Muscle of arm (tissue), 1 donor: ENCODE measurements at regions not wholly inside any gene's neighbourhood (a gene's known extent, or its start where the extent isn't known, plus 50 kb on each side); places are given as distances from the start of the nearest gene placed in this dataset.

Experiments used
- DNase-seq: peaks from one replicate; pipeline ENCODE4 v3.0.0-alpha.2; 2013

DNA sequence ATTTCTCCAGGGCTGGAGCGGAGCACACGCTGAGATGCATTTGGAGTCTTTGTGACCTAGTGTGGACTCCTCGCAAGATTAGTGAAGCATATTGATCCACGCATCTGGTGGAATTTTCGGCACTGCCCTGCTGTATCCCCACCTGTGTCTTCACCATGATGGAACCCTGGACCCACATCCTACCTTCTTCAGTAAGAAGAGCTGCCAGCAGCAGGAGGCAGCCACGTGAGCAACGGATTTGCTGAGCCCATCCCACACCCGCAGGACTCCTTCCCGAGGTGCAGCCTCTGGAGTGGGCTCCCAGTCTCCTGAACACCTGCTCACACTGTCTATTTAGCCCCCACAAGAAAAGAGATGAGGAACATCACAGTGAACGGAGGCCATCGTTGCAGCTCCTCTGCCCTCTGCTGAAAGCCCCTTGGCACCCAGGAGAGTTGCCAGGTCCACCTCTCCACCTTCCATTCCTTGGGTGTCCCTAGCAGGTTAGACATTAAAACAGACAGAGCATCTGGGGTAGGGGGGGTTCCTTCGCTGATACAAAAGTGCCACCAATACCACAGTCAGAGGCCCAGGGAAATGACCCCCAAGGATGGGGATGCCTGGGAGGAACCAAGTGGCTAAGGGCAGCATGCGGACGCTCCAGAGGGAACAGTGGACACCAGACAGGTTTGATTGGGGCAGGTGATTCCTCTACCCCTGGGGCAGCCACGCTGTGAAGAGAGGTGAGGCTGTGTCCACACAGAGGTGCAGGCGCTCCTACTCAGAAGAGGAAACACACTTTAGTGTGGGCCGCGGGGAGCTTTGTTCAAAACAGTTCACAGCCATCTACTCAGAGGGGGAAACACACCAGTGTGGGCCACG is 302.8 kb upstream of the SALL3 start:
- DNase-seq, result no peak

DNA sequence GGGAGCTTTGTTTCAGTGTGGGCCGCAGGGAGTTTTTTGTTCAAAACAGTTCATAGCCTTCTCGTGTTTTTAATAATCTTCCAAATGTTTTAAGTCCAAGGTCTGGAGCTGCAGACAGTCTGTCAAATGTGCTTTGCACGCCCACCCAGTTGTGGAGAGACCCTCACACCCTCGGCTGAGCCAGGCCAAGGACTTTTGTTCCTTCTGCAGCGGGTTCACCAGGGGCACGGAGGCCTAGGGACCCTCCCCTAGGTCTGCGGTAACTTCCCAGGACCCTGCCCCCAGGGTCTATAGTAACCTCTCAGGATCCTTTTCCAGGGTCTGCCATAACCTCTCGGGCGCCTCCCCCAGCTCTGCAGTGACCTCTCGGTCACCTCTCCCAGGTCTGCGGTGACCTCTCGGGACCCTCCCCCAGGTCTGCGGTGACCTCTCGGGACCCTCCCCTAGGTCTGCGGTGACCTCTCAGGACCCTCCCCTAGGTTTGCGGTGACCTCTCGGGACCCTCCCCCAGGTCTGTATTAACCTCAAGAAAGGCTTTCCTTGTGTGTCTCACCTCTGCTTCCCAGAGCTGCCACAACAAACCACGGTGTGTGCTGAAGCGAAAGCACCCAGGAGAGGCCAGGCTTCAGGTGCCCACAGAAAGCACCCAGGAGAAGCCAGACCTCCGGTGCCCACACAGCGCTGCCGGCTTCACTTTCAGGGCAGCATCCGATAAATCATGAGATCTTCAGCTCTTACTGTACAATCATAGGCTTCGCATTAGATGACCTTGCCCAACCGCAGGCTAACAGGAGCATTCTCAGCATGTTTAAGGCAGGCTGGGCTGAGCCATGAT is 301.9 kb upstream of the SALL3 start:
- DNase-seq, result no peak

DNA sequence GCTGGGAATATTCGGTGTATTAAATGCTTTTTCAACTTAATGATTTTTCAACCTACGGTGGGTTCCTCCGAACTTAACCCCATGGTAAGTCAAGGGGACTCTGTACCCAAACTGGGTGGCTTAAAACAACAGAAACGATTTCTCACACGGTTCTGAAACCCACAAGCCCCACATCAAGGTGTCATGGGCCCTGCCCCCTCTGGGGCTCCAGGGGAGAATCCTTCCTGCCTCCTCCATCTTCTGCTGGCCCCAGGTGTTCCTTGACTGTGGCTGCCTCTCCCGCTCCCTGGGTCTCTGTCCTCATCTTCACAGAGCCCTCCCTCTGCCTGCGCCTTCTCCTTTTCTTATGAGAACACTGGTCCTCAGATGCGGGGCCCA is 301.3 kb upstream of the SALL3 start:
- DNase-seq, result no peak

DNA sequence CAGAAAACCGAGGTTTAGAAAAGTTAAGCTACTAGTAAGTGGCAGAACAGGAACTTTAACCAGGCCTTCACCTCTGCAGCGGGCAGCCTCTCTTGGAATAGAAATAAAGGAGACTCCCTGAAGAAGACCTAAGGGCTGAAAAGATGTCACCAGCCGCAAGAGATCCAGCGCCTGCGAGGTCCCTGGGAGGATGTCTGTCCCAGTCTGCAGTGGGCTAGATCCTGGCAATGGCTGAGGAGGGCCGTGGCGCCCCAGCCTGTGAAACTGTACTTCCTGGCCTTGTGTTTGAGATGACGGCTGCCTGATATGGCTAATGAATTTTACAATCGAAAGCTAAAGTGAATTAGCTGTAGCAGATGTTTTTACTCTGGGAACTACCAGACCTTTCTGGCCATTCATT is 300.6 kb upstream of the SALL3 start:
- no peak for DNase-seq

DNA sequence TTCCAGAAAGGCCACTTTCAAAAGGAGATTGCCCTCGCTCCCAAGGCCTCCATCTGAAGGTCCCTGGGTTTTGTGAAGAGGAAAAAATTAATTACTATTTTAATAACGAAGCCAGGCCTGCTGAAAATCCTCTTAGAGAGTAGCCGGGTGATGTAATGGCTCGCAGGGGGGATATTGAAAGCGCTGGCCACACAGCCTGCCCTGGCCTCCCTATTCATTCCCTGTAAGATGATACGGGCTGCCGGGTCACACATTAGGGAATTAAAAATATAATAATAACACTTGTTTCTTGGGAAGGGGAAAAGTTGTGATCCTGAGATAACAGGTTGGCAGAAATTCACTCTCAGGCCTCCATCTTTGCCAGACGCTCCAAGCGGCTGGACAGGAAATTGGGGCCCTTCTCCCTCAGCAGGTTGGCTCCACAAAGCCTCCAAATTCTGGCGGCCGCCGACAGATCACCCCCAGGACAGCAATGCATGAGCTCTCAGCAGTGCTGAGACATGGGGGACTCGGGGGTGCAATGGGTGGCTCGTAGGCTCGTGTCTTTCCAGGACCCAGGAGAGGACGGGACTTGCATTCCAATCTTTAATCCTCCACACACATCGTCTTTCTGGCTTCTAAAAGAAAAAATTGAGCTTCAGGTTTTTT is 299.9 kb upstream of the SALL3 start:
- DNase-seq, result no peak

DNA sequence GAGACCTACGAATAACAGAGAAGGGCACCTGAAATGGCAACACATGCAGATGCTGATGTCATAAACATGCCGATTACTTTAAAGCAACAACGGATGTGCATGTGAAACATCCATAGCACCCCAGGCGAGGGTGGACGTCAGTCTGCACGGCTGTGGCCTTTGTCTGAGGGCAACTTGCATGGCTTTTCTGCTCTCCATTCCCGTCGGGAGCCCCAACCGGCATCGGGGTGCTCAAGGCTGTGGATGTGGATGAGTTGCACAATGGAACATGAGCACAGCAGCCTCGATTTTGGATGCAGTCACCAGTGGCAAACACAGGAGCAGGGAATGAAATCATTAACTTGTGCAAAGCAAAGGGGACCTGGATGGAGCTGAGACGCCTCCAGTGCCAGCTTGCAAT is 298.2 kb upstream of the SALL3 start:
- DNase-seq, result no peak

DNA sequence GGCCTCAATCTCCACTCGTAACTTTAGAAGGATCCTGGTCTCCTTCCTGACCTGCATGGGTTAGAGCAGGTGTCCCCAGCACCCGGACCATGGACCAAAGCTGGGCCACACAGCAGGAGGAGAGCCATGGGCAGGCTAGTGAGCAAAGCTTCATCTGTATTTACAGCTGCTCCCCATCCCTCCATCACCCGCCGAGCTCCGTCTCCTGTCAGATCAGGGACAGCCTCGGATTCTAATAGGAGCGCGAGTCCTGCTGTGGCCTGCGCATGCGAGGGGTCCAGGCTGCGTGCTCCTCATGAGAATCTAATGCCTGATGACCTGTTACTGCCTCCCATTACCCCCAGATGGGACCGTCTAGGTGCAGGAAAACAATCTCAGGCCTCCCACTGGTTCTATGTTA is 297.7 kb upstream of the SALL3 start:
- no peak for DNase-seq

DNA sequence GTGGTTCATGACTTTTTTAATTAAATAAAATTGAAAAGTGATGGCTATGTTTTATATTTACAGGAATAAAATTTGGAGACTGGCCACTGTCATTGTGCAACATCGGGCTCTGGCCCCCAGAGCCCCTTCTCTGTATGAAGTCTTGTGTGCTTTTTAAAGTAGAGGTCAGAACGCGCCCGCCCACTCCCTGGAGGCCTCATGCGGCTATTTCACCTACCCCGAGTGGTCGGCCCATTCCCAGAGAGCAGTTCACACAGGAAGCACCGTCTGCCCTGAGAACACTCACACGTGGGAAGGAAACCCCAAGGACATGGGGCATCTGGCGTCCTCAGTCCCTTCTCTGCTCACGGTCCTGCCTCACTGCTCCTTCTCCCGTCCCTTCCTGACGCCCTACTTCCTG is 296.9 kb upstream of the SALL3 start:
- no peak for DNase-seq

DNA sequence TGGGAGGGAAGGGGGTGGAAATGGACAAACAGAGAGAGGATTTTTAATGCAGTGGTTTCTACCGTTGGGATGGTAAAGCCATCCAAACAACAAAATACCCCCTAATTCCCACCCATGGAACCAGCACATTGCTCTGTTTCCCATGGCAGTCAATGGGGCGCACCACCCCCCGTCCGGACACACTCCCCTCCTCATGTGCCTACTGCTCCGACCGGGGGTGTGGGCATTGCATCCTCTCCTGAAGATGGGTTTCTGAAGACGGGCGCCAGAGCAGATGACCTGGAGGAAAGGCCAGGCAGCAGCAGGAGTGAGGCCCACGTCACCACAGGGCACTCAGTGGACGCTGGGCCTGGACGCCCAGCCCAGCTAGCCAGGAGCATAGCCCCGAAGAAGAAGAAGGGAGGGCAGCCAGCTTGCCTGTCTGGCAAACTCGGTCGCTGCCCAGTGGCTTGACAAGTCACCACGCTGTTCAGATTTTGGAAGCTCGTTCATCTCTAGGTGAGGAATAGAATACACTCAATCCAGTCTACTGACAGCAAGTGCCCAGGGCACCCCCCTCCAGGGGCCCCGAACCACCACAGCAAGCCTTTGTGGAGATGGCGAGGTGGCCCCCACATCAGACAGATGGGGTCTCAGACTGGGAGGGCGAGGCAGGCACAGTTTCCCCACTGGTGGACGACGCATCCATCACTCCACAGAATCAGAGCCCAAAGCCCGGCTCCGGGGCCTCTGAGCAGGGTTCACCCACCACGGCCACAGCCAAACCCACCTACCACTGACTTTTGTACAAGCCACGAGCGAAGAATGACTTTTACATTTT is 296.2 kb upstream of the SALL3 start:
- DNase-seq, result no peak

DNA sequence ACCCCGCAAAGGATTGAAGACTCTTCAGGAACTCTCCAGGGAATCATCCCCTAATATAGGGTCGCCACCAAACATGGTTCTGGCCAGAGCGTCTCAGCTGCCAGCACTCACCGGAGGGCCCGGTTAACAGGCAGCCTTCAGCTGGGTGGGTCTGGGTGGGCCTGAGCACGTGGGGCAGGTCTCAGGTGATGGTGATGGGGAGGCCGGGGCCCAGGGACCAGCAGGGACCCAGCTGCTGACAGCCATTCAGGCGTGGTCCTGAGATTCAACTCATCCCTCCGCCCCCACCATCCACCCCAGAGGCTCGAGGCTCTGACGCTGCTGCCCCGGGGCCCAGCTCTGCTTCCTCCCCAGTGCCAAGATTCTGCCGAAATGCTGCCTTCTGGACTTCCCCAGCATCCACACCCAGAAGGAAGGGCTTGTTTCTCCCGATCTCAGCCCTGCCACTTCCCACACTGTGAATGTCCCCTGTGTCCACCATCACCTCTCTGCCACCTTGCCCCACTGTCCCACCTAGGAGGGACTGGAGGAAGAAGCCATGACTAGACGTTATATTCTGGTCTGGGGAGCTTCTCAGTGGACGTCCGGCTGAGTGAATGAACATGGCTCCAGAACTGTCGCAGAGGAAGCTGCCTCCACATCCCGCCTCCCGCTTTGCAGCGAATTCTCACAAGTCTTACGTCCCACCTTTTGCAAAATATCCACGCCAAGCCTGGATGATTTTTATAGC is 294.2 kb upstream of the SALL3 start:
- DNase-seq, result no peak

DNA sequence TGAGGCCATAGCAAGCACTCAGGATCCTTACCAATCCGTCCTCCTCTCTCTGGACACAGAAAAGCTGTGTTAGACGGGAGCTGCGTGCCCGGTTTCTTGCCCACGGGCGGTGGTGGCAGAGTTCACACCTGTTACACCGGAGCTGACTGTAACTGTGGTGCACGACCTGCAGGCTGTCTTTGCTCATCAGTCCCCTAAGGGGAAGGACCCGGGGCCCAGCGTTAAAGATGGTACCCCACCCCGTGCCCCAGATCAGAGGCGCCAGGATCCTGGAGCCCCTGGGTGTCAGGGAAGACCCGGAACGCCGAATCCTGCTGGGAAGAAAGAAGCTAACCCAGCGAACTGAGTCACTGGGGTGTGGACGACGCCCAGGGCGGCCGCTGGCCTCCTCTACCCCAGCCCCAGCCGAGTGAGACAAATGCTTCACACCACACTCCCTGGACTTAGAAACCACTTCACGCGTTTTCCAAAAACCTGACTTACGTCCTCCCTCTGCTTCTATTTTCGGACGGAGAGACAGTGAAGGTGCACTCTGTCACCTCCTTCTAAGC is 293.6 kb upstream of the SALL3 start:
- DNase-seq, result no peak

DNA sequence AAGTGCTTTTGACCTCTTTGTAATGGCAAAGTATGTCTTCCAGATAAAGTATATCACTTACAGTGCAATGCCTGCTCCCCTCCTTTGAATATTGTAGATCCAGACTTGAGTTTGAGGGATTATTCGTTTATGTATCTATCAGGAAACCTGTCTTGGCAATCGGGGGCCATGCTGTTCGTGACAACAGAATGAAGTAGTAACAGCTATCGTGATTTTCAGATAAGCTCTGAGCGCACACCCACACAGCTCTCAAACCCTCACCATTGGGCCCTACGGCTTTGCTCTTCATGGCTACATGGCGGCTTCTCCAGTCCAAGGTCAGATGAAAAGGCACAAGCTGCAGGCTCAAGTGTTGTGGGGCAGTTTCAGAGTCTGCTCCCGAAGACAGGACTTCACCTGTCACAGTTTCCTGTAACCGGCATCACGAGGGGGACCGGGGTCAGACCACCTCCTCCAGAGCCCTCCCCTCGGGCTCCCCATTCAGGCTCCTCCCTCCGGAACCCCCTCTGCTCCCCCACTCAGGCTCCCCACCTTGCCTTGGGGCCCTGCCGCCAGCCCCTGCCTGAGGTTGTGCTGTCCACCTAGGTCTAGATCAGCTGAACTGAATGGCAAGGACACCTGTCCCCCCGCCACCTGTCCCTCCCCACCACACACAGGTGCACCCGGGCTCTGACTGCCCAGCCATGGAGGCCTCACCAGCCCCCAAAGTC is 292.5 kb upstream of the SALL3 start:
- no peak for DNase-seq

DNA sequence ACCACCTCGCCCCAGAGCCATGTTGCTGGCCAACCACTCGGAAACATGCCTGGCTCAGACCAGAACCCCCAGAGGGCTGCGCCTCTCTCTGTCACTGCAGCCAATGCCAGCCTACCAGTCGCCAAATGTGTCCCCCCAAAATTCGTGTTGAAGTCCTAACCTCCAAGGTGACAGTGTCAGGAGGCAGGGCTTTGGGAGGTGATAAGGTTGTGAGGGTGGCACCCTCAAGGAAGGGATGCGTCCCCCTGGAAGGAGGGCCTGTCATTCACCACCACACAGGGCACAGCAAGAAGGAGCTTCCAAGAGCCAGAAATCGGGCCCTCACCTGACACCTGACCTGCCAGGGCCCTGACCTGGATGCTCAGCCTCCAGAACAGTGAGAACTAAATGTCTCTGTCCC is 291.9 kb upstream of the SALL3 start:
- DNase-seq, result no peak

DNA sequence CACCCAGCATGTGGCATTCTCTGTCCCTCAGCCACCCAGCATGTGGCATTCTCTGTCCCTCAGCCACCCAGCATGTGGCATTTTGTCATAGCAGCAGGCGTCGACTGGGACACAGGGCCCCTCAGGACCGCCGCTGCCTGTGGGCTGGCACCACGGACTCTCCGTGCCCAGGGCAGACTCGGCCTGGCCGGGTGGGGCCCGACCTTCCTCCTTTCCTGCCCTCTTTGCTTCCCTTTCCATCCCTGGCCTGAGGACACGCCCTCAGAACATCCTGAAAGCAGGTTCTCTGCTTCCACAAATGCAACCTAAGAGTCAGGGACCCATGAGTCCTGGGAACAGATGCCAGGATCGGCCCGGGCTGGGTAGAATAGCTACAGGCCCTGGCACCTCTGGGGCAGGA is 291.4 kb upstream of the SALL3 start:
- DNase-seq, result no peak

DNA sequence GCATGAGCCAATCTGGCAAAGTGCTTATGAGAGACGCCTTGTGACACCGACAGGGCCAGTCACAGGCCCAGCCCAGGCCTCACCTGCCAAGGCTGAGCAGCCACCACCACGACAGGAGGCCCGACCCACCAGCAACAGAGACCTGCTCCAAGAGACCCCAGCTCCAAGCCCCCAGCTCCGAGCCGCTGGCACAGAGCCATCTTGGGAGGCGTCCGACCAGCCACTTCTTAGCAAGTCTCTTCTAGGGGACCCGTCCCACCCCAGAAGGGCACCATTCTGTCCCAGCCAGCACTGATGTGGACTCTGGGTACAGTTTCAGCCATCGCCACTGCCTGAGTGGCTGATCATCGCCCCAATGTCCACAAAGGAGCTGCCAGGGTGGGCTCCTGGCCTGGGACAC is 290.7 kb upstream of the SALL3 start:
- no peak for DNase-seq

DNA sequence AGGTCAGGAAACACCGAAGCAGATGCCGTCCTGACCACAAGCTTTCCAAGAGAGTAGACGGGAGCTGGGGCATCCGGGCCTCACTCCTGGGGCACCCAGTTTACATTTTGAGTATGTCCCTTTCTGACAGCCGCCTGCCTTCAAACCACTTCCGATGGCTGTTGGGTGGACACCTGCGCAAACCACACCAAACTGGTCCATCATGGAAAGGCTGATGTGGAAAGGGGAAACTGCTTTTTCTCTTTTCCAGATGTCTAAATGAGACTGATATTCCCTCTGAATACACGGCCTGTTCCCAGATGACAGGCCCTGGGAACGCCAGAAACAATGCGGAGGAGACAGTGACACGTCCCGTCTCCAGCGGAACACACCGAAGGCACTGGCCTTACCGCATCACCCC is 290.0 kb upstream of the SALL3 start:
- DNase-seq, result no peak

DNA sequence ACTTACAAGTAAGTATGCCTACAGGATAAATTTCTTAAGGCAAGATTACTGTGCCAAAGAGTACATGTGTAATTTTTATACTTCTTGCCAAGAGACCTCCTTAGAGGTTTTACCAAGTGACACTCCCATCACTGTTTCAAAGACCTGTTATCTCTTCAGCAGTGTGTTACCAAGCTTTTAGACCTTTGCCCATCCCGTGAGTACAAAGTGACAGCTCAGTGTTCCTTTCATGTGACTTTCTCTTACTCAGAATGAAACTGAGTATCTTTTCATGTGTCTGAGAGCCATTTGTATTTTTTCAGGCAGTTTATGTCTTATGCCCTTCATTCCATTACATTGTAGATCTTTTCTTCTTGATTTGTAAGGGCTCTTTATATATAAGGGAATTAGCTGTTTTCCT is 287.5 kb upstream of the SALL3 start:
- DNase-seq, result no peak

DNA sequence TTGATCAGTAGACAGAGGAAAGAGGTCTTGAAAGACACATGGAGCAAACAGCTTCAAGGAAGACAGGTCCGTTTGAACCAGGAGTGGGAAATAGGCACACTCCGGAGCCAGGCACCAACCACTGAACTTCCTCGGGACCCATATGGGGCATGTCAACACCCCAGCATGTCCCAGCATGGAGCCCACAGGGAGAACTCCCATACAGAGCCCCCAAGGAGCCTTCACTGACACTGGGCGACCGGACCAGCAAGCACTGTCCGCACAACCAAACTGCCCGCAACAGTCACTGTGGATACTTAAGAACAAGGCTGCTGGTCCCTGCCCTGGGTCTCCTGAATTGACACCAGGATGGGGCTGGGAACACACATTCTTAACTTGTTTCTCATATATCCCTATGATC is 286.2 kb upstream of the SALL3 start:
- DNase-seq, result no peak

DNA sequence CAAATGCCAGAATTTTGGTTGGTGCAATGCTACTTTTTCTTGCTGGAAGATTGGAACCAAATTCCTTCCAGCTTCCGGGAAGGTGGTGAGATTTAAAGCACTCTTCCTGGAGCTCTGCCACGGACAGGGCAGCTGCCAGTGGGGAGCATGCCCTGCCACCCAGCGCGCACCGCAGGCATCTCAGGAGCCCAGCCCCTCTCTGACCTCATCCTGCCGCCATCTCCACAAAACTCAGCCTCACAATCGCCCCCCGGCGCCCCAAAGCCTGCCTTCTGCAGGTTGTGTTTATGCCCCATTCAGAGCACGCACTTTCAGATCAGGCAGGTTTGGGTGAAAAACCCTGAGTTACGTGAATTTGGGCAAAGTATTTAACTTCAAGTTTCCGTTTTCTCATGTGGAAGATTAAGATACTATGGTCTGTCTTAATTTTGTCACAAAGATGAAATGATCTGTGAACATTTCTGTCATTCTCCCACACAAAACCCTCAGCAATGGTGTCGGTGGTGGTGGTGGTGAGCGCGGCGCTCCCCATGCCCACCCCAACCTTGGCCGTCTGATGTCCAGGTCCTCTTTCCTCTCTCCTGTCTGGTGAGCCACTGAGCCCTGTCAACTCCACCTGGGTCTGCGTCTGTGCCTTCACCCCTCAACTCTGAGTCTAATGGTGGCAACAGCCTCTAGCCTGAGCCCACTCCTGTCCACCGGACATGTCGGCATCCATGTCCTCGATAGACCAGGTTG is 282.8 kb upstream of the SALL3 start:
- DNase-seq, result no peak

DNA sequence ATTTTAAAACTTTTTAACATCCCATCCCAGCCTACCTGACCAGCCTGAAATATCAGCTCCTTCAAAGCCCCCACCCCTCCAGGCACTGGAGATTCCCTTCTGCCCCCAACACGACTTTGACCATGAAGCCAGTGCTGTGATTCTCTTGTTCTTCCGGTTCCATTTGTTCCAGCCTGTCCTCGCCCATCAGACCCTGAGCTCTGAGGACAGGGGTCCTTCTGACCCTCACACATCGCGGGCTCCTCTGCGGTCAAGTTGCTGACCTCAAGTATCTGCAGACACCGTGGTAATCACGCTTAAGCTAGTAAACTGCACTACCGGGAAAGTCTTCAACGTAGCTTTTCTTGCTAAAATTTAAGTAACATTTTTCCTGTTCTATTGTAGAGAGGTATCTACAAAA is 282.2 kb upstream of the SALL3 start:
- DNase-seq, result no peak
